H1 (cell line): ENCODE measurements at regions not wholly inside any gene's neighbourhood (a gene's known extent, or its start where the extent isn't known, plus 50 kb on each side); places are given as distances from the start of the nearest gene placed in this dataset.

Experiments used
- CTCF ChIA-PET: fragments of 300-600 bp; sonication (Branson Sonifier 250); formaldehyde crosslinking; loops from one replicate; lab custom pipeline; 2021; ENCODE audit not compliant: partially characterized antibody; lab: Charles Lee
- POLR2A ChIA-PET: fragments of 300-600 bp; sonication (Branson Sonifier 250); formaldehyde crosslinking; loops from one replicate; lab custom pipeline; 2021; ENCODE audit warnings: inconsistent platforms; ENCODE audit not compliant: partially characterized antibody; lab: Charles Lee
- DNase-seq, 2 experiments: peaks; one replicate each; pipeline versions ENCODE4 v3.0.0 to v3.0.0-alpha.2; 2010 to 2022; ENCODE audit warnings: low spot score in 2 of 2, low read depth in 1 of 2, mixed read lengths in 1 of 2
- FAIRE-seq: peaks from 2 replicates; lab custom pipeline; 2011; peaks lifted over from hg19 to GRCh38; lab: Jason Lieb, UNC
- H2AFZ ChIP-seq: 2 replicates; pipeline ENCODE4 v1.8.1; 2012; ENCODE audit warnings: low read length, inconsistent platforms
- H2AK5ac ChIP-seq: 2 replicates; pipeline ENCODE4 v1.6.1; 2013; ENCODE audit warnings: low read depth, low read length
- H2BK120ac ChIP-seq: replicated peaks from 2 replicates; pipeline ENCODE3; 2013; ENCODE audit warnings: low read depth, low read length, inconsistent platforms
- H2BK12ac ChIP-seq: 2 replicates; pipeline ENCODE4 v1.6.1; 2013; ENCODE audit warnings: low read depth, low read length
- H2BK15ac ChIP-seq: 2 replicates; pipeline ENCODE4 v1.6.1; 2013; ENCODE audit warnings: low read length
- H2BK20ac ChIP-seq: 2 replicates; pipeline ENCODE4 v1.6.1; 2013; ENCODE audit warnings: low read length
- H2BK5ac ChIP-seq: 2 replicates; pipeline ENCODE4 v1.6.1; 2013; ENCODE audit warnings: low read depth, low read length
- H3K14ac ChIP-seq: 2 replicates; pipeline ENCODE4 v1.6.1; 2013; ENCODE audit warnings: inconsistent platforms; ENCODE audit not compliant: insufficient read length
- H3K18ac ChIP-seq: 2 replicates; pipeline ENCODE4 v1.6.1; 2013; ENCODE audit warnings: low read length; ENCODE audit errors: extremely low read depth
- H3K23ac ChIP-seq: 2 replicates; pipeline ENCODE4 v1.6.1; 2013; ENCODE audit warnings: inconsistent platforms; ENCODE audit not compliant: insufficient read length
- H3K23me2 ChIP-seq: 2 replicates; pipeline ENCODE4 v1.6.1; 2013; ENCODE audit warnings: low read depth, low read length
- H3K27ac ChIP-seq: 2 replicates; pipeline ENCODE4 v1.6.1; 2011; ENCODE audit warnings: low read depth, low read length, inconsistent platforms
- H3K27me3 ChIP-seq, 4 experiments: replicated peaks in 1 of 4; 1 replicate in 1 of 4; 2 replicates in 3 of 4; pipeline versions ENCODE4 v1.6.1 to v1.8.1; 2011 to 2013; ENCODE audit warnings: low read length in 3 of 4, mild to moderate bottlenecking in 3 of 4, inconsistent platforms in 2 of 4, mixed read lengths in 2 of 4, moderate library complexity in 1 of 4; ENCODE audit not compliant: control insufficient read depth in 3 of 4, insufficient read depth in 3 of 4; ENCODE audit errors: extremely low read depth in 1 of 4
- H3K36me3 ChIP-seq, 4 experiments: 2 replicates each; pipeline versions ENCODE4 v1.6.1 to v1.8.1; 2011 to 2013; ENCODE audit warnings: mild to moderate bottlenecking in 4 of 4, low read length in 3 of 4, moderate library complexity in 2 of 4, control low read depth in 1 of 4, inconsistent platforms in 1 of 4; ENCODE audit not compliant: insufficient read depth in 4 of 4, control insufficient read depth in 2 of 4
- H3K4ac ChIP-seq: replicated peaks from 2 replicates; pipeline ENCODE3; 2013; ENCODE audit warnings: low read length, low read depth, mixed read lengths, inconsistent platforms; ENCODE audit not compliant: insufficient read length
- H3K4me1 ChIP-seq, 4 experiments: replicated peaks in 1 of 4; 1 replicate in 1 of 4; 2 replicates in 3 of 4; pipeline versions ENCODE4 v1.6.1 to v1.8.1; 2011 to 2013; ENCODE audit warnings: low read length in 3 of 4, inconsistent platforms in 2 of 4, mixed read lengths in 1 of 4; ENCODE audit not compliant: insufficient read depth in 4 of 4, control insufficient read depth in 3 of 4
- H3K4me2 ChIP-seq, 2 experiments: 2 replicates each; pipeline versions ENCODE4 v1.6.1 to v1.8.1; 2011 to 2013; ENCODE audit warnings: low read depth in 2 of 2, low read length in 2 of 2, control low read depth in 1 of 2, inconsistent platforms in 1 of 2, mild to moderate bottlenecking in 1 of 2; ENCODE audit not compliant: insufficient read depth in 1 of 2
- H3K4me3 ChIP-seq, 4 experiments: fragments of 200-600, 300-600 bp in 1 of 4; sonication (generic), shearing (Covaris generic), sonication (Bioruptor Twin) in 1 of 4; 2 replicates each; pipeline versions ENCODE4 v1.5.1 to v1.8.1; 2011 to 2016; ENCODE audit warnings: low read length in 4 of 4, low read depth in 3 of 4, control low read depth in 2 of 4, inconsistent platforms in 2 of 4, mild to moderate bottlenecking in 2 of 4, mixed read lengths in 1 of 4, moderate library complexity in 1 of 4; ENCODE audit not compliant: insufficient read depth in 2 of 4; ENCODE audit errors: extremely low read depth in 1 of 4
- H3K56ac ChIP-seq: replicated peaks from 2 replicates; pipeline ENCODE3; 2013; ENCODE audit warnings: low read depth, mild to moderate bottlenecking, mixed read lengths, low read length, inconsistent platforms; ENCODE audit not compliant: insufficient read length
- H3K79me1 ChIP-seq: 2 replicates; pipeline ENCODE4 v1.6.1; 2013; ENCODE audit warnings: low read depth, low read length, control low read depth
- H3K79me2 ChIP-seq, 2 experiments: 2 replicates each; pipeline versions ENCODE4 v1.6.1 to v1.8.1; 2012 to 2013; ENCODE audit warnings: low read length in 2 of 2, mild to moderate bottlenecking in 2 of 2, inconsistent platforms in 1 of 2; ENCODE audit not compliant: insufficient read depth in 2 of 2, control insufficient read depth in 1 of 2
- H3K9ac ChIP-seq, 4 experiments: replicated peaks in 1 of 4; 1 replicate in 1 of 4; 2 replicates in 3 of 4; pipeline versions ENCODE4 v1.6.1 to v1.8.1; 2011 to 2013; ENCODE audit warnings: low read depth in 3 of 4, low read length in 3 of 4, control low read depth in 2 of 4, mild to moderate bottlenecking in 2 of 4, moderate library complexity in 2 of 4, inconsistent platforms in 1 of 4; ENCODE audit errors: extremely low read depth in 1 of 4
- H3K9me3 ChIP-seq, 2 experiments: 2 replicates each; pipeline versions ENCODE4 v1.6.1 to v1.8.1; 2012 to 2013; ENCODE audit warnings: mild to moderate bottlenecking in 2 of 2, moderate library complexity in 2 of 2, control low read depth in 1 of 2, inconsistent platforms in 1 of 2, low read depth in 1 of 2, low read length in 1 of 2, mixed read lengths in 1 of 2; ENCODE audit not compliant: insufficient read depth in 2 of 2
- H4K20me1 ChIP-seq, 2 experiments: replicated peaks in 1 of 2; 2 replicates each; pipeline versions ENCODE3 to v1.8.1; 2011 to 2013; ENCODE audit warnings: inconsistent platforms in 2 of 2, low read length in 2 of 2, mild to moderate bottlenecking in 1 of 2; ENCODE audit not compliant: insufficient read depth in 2 of 2, control insufficient read depth in 1 of 2
- H4K5ac ChIP-seq: 2 replicates; pipeline ENCODE4 v1.6.1; 2013; ENCODE audit warnings: low read length, low read depth, mixed read lengths, inconsistent platforms; ENCODE audit not compliant: insufficient read length
- H4K8ac ChIP-seq: 2 replicates; pipeline ENCODE4 v1.8.0; 2013; ENCODE audit warnings: mild to moderate bottlenecking, moderate library complexity, low read length, inconsistent platforms; ENCODE audit not compliant: insufficient read depth; ENCODE audit errors: extremely low read depth
- H4K91ac ChIP-seq: replicated peaks from 2 replicates; pipeline ENCODE3; 2013; ENCODE audit warnings: low read length, mixed read lengths, inconsistent platforms; ENCODE audit not compliant: insufficient read length
- ASH2L ChIP-seq: fragments of 200-600, 300-600 bp; sonication (generic); IDR thresholded peaks from one replicate; pipeline ENCODE4 v1.7.1; 2017; ENCODE audit warnings: low read length
- CEBPB ChIP-seq: IDR thresholded peaks from 2 replicates; pipeline ENCODE4 v1.6.1; 2012; ENCODE audit warnings: low read depth, low read length
- KDM5A ChIP-seq: fragments of 200-600 bp; IDR thresholded peaks from 2 replicates; pipeline ENCODE4 v1.7.1; 2012; ENCODE audit warnings: mild to moderate bottlenecking, low read length, inconsistent platforms, mixed read lengths
- RBBP5 ChIP-seq: IDR thresholded peaks from 2 replicates; pipeline ENCODE4 v1.7.1; 2012; ENCODE audit warnings: low read depth, mild to moderate bottlenecking, inconsistent platforms, low read length, moderate library complexity, borderline replicate concordance
- SRF ChIP-seq: IDR thresholded peaks from 2 replicates; pipeline ENCODE4 v1.6.1; 2011; ENCODE audit warnings: mild to moderate bottlenecking, low read depth, low read length, moderate library complexity
- TAF1 ChIP-seq: IDR thresholded peaks from 2 replicates; pipeline ENCODE4 v1.6.1; 2011; ENCODE audit warnings: mild to moderate bottlenecking, low read depth, low read length
- TBP ChIP-seq: IDR thresholded peaks from 2 replicates; pipeline ENCODE4 v1.6.1; 2011; ENCODE audit warnings: low read depth, low read length, improper control_type of control experiment
- WGBS, 2 experiments: shearing (Covaris generic) in 1 of 2; methylation state at CpG; one replicate each; pipeline versions ENCODE4 v1.1.6 to v1.1.7; 2013 to 2015; ENCODE audit warnings: low lambda C conversion rate in 2 of 2, mixed read lengths in 2 of 2, inconsistent platforms in 1 of 2, low coverage in 1 of 2, missing lambda C conversion rate in 1 of 2; ENCODE audit not compliant: insufficient replicate concordance in 2 of 2, insufficient coverage in 1 of 2, insufficient read length in 1 of 2; ENCODE audit errors: extremely low coverage in 1 of 2, missing lambda C conversion rate in 1 of 2; 5-methylcytosine and 5-hydroxymethylcytosine counted together
- TF ChIP-seq, protein P1 (sequence below): IDR thresholded peaks from 2 replicates; pipeline ENCODE4 v1.6.1; 2012; ENCODE audit warnings: inconsistent platforms

DNA sequence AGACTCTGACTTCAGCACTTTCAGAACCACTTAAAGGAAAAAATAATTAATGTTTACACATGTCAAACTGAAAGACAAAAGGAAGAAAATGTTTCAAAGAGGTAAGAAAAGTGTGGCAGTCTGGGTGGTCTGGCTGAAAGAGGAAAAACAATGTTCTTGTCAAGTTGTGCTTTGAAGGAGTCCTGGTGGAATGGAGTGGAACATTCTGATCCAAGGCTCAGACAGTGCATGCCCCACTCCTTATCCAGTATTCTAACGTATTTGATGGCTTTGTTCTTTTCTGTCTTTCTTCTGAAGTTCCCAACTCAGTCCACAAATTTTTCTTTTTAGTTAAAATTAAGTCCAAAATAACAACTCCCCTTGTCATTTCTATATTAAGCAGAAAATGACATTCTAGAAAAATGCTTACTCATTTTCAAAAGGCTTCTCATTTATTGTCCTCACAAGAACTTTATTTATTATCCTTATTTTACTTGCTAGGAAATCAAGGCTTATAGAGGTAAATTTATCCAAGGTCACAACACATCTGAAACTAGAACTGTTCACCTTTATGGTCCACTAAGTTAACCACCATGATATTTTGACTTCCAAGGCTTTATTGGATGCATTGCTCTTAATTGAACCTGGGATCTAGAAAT is 121.7 kb upstream of the NAP1L1 start:
- Histone ChIP-seq H3K56ac (no peak overlapping the region), H3K27me3 (no peaks in the 10 kb centered on the region), H3K4me1 (no peaks in the 10 kb centered on the region), H3K4me2 (no peak overlapping the region), H3K79me1 (no peaks in the 10 kb centered on the region), H4K5ac (no peak overlapping the region), H2BK5ac (no peak overlapping the region), H2BK20ac (no peak overlapping the region), H3K18ac (no peak overlapping the region), H4K20me1 (no peaks in the 10 kb centered on the region), H3K4ac (no peak overlapping the region), H2AK5ac (no peak overlapping the region), H4K8ac (no peak overlapping the region), H3K14ac (no peak overlapping the region), H2BK120ac (no peak overlapping the region), H3K79me2 (no peaks in the 10 kb centered on the region), H3K23ac (no peak overlapping the region), H3K4me3 (no peak overlapping the region), H3K36me3 (no peaks in the 10 kb centered on the region), H4K91ac (no peak overlapping the region), H2BK12ac (no peak overlapping the region), H3K27ac (no peak overlapping the region), H2AFZ (no peak overlapping the region), H3K9me3 (peaks cover 0 to 6% of the 10 kb centered on the region in 2 experiments; a peak in 1 of 4 replicates), H2BK15ac (no peak overlapping the region), H3K23me2 (no peaks in the 10 kb centered on the region), H3K9ac (no peak overlapping the region)
- DNase-seq = no peak
- ChIA-PET CTCF (interaction anchor here (0.7 kb wide), 1 partner anchor 8 kb away, joined by 3 read pairs; no protein-coding TSS in a partner anchor), POLR2A (no interaction called here)
- WGBS, 2 experiments = 84% methylated on average over 1 of the region's 1 CpG; no CpG with 5 or more reads in 1 of the 2 experiments
- no peak for FAIRE-seq
- no peak for TF ChIP-seq TAF1
- TF ChIP-seq, protein P1, sequence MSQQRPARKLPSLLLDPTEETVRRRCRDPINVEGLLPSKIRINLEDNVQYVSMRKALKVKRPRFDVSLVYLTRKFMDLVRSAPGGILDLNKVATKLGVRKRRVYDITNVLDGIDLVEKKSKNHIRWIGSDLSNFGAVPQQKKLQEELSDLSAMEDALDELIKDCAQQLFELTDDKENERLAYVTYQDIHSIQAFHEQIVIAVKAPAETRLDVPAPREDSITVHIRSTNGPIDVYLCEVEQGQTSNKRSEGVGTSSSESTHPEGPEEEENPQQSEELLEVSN = no peak
- no peak for TF ChIP-seq RBBP5
- TF ChIP-seq TBP = no peak
- no peak for TF ChIP-seq SRF
- no peak for TF ChIP-seq ASH2L
- TF ChIP-seq CEBPB = no peak
- TF ChIP-seq KDM5A = no peak
